Body of pancreas (tissue), 4 donors: ENCODE measurements at regions not wholly inside any gene's neighbourhood (a gene's known extent, or its start where the extent isn't known, plus 50 kb on each side); places are given as distances from the start of the nearest gene placed in this dataset.

Experiments used
- CTCF ChIP-seq, 7 experiments: fragments of 450-650 bp in 4 of 7; fragments of 200-600 bp in 3 of 7; sonication (generic) in 3 of 7; IDR thresholded peaks; one replicate each; pipeline ENCODE4 v1.5.1; 2016 to 2019; ENCODE audit warnings: antibody characterized with exemption in 7 of 7
- POLR2A ChIP-seq, 3 donors: fragments of 450-650 bp; IDR thresholded peaks; one replicate each; pipeline ENCODE4 v1.6.1; 2016; ENCODE audit warnings: antibody characterized with exemption in 3 of 3, mild to moderate bottlenecking in 2 of 3

- no peak for TF ChIP-seq CTCF (IDR thresholded peaks at IDR 0.05)
- no peak for TF ChIP-seq POLR2A (IDR thresholded peaks at IDR 0.05)
Observed at GRCh38 chr4:134632056-134632455, 430.5 kb upstream of the PABPC4L start.
